Forelimb muscle (tissue), 1 donor: ENCODE measurements at regions not wholly inside any gene's neighbourhood (a gene's known extent, or its start where the extent isn't known, plus 50 kb on each side); places are given as distances from the start of the nearest gene placed in this dataset.

Source experiments
- DNase-seq: peaks from one replicate; pipeline ENCODE4 v3.0.0-alpha.2; 2013; ENCODE audit warnings: low read depth

DNA sequence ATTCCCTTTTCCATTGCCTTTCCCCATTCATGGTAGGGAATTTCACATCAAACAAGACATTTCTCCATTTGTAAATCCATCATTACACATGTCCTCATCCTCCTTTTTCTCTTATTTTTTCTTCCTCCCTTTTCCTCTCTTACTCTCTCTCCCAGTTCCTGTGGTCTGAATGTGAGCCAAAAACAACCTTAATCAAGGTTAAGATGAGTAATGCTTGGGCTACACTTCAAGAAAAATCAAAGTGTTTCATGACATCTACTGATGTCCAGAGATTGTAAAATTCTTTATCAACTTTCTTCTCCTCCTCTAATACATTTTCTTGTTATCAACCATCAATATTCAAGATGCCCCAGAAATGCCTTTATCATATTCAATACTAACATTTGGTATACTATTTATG lies 172.5 kb upstream of the PRNP start:
- DNase-seq: no peak

DNA sequence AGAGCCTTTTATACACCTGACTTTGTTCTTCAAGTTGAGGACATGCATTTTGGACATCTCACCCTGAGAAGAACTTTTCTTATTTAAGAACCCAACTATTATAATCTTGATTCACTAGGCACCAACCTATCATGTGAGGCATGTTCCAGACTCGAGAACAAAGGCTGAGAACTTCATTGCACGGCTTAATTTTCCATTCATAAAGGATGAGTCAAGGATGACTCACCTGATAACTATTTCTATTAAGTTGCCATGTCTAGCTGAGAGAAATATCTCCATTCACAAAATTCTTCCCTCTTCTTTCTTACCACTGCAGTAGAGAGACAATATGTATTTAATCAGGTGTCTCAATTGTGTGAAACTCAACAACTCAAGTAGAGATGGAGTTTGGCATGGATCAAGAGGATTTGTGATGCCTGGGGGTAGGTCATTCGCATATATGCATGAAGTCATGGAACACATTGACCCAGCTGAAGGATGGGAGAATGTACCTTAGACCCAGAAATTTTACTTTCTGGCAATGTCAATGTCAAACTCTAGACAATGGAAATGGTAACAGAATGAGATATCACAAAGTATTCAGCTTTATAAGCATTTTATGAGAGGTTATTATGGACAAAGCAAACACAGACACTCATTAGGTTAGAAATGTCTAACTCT lies 173.2 kb upstream of the PRNP start:
- no peak for DNase-seq

DNA sequence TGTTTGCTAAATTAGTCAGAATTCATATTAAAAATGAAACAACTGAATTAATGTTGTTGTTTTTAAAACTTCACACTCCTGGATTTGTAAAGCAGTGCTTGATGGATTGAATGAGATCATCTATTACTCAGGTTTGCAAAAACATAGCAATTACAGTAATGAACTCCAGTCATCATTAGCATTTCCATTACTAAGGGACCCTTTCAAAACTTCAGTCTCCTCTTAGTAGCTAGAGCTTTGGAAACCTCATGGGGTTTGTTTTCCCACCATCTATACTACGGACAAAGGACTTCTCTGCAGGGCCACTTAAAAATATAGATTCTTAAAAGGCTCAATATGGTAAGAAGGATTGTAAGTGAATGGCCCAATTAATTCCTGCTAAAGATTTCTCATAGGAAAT lies 174.5 kb upstream of the PRNP start:
- no peak for DNase-seq

DNA sequence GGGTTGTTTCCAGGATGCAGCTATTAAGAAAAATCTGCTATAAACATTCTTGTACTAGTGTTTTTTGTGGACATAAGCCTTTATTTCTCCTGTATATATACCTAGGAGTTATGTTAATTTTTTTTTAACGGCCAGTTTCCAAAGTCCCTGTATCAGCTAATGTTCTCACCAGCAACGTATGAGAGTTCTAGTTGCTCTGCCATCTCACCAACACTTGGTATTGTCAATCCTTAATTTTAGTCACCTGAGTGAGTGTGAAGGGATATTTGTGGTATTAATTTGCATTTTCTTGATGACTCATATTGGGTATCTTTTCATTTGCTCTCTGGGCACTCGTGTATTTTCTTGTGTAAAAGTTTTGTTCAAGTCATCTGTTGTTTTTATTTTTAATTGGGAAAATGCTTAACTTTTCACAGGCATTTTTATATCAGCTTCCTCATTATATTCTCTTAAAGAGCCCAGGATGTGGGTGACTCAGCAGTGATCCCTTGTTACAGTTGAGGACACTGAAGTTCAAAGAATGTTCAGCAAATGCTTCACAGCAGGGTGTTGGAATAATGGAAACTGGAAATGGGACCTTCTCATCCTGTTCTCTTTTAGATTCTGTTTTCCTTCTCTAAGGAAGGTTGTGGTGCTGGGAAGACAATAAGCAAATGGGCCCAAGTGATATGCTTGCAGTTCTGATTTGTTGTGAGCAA lies 176.3 kb upstream of the PRNP start:
- DNase-seq: no peak

DNA sequence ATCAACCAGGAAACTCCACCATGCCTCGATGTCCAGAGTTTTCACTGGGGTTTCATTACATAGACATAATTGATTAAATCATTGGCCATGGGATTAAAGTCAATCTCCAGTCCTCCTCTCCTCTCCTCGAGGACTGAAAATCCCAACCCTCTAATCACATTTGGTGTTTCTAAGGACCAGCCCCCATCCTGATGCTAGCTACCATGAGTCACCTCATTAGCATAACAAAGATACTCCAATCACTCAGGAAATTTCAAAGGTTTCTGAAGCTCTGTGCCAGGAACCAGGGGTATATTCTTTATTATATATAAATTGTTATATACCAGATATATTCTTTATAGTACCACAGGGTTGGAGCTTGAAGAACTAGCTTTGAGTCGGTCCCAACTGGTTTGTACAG lies 177.5 kb upstream of the PRNP start:
- DNase-seq: no peak

DNA sequence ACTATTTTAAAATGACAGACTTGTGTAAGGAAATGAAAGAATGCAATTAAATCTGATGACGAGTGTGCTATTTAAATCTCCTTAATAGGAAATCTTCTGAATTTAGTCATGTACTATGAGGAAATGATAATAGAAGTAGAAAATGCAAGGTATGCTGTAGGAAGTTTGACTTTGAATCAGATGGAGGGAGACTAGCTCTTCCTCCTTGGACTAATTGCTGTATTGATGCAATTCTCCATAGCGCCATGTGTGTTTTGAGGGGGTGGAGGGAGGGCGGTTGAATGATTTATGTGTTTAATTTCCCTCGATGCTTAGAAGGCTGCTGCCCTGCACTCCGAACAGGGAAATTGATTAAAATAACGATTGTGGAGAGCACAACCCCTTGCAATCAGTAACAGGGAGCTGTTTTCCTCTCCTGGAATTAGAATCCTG lies 179.0 kb upstream of the PRNP start:
- no peak for DNase-seq

DNA sequence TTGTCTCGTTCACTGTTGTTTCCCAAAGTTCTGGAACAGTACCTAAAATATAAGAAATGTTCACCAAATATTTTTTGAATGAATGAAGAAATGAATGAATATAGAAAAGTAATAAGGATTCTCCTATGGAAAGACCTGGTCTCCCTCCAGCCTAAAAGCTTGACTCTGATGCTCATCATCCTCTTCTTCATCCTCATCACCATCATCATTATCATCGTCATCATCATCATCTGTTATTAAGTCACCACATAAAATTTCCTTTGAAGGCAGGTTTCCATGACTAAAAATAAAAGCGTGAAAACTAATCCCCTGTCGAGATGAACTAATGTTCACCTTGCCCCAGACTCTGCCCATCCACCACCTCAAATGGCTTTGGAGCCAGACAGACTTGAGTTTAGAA lies 181.4 kb upstream of the PRNP start:
- DNase-seq: no peak

DNA sequence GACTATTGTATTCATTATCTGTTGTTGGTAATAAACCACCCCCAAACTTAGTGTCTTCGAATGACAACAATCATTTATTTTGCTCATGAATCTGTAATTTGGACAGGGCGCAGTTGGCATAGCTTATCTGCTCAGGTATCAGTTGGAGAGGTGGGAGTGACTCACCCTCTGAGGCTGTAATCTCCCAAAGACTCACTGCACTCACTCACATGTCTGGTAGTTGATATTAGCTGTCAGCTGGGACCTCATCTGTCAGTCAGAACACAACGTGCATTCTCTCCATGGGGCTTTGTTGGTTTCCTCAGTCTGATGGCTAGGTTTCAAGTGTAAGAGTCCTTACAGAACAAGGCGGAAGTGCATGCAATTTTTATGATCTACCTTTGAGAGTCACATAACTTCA lies 183.5 kb upstream of the PRNP start:
- DNase-seq: no peak

DNA sequence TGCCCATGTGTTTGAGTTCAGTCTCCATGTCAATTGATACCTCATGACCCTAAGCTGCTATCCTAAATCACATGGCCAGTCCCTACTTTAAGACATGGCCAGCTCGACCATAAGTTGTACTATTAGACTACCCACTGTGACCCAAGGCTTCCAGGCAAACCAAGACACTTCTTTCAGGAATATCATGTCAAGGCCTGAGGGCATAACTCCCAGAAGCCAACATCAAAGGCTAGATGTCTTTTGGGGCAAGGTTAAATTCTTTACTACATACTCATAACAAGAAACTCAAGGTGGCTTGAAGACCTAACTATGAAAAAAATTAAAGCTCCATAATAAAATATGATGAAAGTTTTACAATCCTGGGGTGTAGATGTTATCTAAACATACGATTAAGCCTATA lies 192.9 kb upstream of the PRNP start:
- DNase-seq: no peak

DNA sequence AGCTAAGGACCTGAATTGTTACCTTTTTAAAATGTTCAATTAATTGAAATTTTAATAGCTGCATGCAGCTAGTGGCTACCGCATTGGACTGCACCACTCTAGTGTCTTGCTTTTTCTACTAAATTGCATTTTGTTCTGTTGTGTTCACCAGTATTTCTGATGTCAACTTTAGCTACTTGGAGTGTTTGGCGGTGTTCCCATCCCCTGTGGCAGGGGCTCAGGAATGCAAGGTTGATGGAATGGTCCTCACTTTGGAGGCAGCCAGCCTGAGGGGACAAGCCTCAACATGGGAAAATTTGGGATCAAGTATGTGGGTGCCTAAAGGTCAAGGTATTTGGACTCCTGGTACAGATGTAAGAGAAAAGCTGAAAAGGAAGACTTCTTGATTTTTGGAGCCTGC lies 194.6 kb upstream of the PRNP start:
- DNase-seq: no peak

DNA sequence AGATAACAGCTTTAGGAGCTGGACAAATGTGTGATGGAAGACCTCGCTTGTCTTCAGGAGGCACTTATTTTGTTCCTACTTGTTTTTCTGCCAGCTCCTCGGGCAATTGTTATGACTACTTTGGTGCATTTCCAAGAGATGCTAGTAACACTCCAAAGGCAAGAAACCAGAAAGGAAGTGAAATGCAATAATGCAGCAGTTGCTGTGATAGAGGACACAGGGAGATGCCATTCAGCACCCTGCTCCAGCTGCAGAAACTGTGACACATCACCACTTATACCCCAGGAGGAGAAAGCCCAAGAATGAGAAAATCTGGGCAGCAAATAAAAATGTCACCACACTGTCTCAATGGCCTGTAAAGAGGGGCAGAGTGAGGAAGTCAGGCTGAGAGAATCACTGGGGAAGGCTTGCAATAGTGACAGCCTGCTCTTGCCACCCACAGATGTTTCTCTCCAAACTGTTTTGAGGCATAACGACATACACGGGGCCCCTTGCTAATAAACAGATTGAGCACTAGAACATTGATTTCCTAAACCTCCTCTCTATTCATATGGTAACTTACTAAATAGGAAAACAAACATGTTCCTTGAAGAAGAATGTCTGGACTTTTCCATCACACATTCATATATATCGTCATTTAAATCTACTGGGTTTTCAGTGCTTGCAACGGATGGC lies 195.5 kb upstream of the PRNP start:
- no peak for DNase-seq

DNA sequence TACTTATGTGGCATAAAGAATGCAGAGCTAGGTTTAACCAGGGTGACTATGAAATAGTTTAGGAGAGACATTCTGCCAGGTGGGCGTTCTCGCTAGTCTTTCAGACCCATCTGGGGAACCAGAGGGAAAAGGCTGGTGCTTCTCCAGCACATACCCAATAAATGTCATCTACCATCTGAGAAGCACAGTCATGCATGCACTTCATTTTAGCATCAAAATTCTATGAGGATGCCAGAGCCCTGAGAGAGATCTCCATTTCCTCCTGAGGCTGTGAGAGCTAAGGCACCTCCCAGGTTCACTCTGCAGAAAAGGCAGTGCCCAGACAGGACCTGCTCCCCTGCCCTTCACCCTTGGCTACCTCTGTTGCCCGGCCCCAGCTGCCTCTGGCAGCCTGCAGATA lies 196.2 kb upstream of the PRNP start:
- no peak for DNase-seq

DNA sequence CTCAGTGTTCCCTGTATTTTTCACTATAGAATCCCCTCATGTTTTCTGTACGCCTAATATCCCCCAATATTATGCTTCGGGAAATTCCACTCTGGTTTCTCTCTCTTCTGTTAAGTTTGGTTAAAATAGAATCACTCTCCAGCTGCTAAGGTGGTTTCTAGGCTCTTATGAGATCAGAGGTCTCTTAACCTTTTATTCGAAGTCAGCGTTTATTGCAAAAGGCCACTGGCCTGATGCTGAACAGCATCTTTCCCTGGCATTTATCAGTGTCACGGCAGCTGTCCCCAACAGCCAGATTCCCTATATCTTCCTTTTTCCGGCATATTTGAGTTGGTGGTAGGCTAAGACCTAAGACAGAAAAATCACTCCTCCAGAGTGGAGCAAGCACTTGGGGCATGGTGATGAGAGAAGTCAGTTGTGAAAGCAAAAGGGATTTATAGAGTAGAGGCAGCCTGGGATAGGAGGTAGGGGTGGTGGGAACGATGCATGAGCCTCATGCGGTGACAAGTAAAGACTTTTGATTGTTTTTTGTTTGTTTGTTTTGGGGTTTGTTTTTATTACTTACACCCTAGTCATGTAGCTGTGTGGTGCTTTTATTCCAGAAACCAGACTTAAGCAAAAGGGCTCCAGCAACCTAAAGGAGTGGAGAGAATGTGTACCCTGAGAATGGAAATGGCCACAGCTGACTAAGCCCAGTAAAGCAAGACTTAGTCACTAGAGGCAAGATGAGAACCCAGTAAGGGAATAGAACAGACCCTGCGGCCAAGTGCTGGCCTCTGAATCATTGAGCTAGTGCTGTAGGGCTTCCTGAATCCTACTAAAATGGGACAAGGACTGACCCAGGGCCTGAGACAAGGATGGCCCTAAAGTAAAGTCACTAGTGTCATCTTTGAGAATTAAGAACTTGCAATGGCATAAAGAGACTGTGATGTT lies 197.6 kb upstream of the PRNP start:
- no peak for DNase-seq

DNA sequence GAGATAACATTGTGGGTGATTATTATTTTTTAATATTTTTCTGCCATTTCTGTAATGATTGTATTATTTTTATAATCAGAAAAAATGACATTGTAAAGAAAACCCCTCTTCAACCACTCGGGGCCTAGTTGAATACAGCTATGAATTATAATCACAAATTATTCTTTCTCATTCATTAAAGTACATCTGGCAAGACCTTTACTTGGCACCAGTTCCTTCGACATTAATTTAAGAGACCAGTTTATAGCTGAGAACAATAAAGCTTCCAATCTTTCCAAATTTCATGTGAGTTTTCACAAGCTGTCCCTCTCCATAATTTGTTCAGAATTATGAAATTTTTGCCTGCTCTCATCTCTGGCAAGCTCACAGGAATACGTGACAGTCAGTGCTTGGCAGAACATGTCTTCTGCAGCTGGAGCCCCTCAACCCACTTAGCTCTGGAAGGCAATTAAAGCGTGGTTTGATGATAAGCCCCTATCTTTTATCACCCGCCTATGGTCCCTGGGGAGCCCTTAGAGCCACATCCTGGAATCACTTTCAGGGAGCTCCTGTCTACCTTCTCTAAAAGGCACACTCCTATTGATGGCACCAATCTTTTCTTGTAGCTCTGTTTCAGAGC lies 201.8 kb upstream of the PRNP start:
- no peak for DNase-seq

DNA sequence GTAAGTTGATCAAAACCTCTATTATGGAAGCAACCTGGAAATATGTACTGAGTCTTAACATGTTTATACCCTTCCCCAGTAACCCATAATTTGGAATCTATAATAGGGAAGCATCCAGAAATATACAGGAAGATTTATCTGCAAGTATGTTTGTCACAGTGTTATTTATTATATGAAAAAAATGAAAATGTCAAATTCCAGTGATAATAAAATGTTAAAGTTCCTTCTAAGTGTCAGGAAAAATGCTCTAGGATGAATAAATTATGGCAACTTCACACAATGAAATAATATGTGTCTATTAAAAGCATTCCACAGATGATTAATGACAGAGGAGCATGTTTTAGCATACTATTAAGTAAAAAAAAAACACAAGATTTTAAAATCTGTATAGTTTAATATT lies 202.3 kb upstream of the PRNP start:
- no peak for DNase-seq

DNA sequence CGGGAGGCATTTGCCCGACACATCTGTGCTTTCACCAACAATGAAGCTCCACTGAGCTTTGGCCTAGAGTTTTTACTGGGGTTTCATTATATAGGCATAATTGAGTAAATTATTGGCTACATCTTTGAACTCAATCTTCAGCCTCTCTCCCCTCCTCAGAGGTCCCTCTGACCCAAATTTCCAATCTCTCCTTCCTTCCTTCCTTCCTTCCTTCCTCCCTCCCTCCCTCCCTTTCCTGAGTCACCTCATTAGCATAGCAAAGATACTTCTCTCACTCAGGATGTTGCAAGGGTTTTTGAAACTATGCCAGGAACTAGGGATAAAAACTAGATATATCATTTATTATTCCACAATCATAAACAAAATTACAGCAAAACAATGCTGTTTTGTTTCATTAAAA lies 202.8 kb upstream of the PRNP start:
- DNase-seq: no peak

DNA sequence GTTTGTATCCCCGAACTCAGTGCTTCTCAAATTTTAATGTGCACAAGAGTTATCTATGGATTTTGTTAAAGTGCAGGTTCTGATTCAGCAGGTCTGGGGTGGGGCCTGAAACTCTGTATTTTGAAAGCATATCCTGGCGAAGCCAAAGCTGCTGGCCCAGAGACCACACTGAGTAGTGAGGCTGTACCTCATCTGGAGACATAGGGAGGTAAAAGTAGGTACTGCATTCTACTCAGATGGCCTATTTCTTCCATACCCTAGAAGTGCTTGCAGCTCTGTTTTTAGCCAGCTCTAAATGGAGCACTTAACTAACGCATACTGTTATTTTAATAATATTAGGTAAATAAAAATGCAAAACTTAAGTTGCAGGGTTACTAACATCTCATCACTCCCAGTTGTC lies 206.2 kb upstream of the PRNP start:
- DNase-seq: no peak

DNA sequence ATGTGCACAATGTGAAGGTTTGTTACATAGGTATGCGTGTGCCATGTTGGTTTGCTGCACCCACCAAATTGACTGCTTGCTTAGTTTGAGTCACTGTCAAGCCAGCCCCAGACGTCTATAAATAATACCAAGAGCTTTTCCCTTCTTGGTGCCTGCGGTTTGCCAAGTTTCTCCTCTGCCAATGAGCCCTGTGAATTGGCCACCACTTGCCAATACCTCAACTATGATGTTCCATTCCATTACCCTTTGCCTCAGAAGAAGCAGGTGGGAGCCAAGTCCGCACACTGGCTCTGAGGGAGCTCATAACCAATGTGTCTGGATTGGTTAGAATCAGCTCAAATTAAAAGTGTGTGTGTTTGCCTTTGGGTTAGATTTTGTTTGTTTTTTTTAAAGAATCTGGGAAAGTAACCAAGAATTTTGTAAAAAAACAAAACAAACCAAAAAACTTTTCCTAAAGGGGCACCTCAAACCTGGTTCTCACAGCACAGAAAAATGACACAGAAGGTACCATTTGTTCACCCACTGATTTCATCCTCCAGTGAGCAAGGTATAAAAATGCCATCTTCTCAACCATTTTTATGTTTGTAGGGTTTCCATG lies 209.3 kb upstream of the PRNP start:
- no peak for DNase-seq

DNA sequence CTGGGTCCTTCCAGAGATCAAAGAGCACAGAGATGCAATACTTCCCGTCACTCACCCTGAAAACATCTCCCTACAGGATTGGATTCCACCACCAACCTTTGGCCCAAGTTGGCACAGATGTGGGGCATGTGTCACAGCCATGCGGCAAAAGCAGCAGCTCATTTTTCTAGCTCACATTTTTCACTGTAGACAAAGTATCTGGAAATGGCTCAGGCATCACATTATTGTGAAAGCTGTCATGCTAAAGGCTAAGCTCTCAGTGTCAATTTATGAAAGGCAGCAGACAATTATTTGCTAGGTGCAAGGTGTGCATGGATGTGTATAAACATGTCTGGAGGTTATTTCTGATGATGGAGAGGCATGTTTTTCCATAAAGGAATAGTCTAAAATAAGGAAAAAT lies 213.3 kb upstream of the PRNP start:
- no peak for DNase-seq

DNA sequence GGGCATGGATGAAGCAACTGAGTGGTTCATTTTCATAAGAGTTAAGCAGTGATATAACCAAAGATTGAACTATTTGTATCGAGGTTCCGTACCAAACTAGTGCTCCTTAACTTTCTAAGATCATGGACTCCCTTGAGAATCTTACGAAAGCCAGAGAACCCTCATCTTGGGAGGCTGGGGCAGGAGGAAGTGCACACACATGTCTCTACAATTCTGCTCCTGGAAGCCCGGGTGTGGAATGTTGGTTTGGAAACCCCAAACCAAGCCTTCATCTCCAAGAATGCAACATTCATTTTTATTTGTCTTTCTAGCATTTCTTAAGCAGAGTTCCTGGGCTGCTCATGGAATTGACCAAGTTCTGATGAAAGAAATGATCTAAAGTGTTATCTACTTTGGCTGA lies 215.0 kb upstream of the PRNP start:
- DNase-seq: no peak

DNA sequence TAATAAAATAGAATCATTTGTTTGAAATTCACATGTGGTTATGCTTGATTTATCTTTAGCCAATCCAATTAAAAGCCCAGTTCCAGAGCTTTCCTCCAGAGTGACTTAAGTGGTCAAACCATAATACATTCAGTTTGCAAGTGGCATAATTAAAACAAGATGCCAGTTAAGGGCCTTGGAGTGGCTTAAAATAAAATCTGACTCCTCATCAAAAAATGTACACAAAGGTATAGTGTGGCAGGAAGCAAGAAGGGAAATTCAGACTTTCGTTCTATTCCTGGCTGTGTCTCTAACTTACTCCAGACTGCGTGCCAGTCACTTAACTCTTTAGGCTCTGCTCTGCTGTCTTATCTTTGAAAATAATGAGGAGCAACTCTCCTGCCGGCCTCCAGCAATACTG lies 215.9 kb upstream of the PRNP start:
- DNase-seq: no peak
